Ovary (tissue), 3 donors: ENCODE measurements at regions not wholly inside any gene's neighbourhood (a gene's known extent, or its start where the extent isn't known, plus 50 kb on each side); places are given as distances from the start of the nearest gene placed in this dataset.

ENCODE experiments used
- CTCF ChIP-seq, 3 donors: fragments of 450-650 bp in 2 of 3; fragments of 200-600 bp in 1 of 3; IDR thresholded peaks; one replicate each; pipeline versions ENCODE4 v1.5.1 to v1.8.0; 2016 to 2022; ENCODE audit warnings: antibody characterized with exemption in 3 of 3, mild to moderate bottlenecking in 1 of 3
- EP300 ChIP-seq: sonication (generic); formaldehyde crosslinking; IDR thresholded peaks from one replicate; pipeline ENCODE4 v1.6.1; 2017; ENCODE audit warnings: antibody characterized with exemption
- POLR2A ChIP-seq: fragments of 450-650 bp; IDR thresholded peaks from one replicate; pipeline ENCODE4 v1.6.1; 2017; ENCODE audit warnings: antibody characterized with exemption, mild to moderate bottlenecking, moderate library complexity
- donor health status: DM: no; HTN: no; CAD: no.

DNA sequence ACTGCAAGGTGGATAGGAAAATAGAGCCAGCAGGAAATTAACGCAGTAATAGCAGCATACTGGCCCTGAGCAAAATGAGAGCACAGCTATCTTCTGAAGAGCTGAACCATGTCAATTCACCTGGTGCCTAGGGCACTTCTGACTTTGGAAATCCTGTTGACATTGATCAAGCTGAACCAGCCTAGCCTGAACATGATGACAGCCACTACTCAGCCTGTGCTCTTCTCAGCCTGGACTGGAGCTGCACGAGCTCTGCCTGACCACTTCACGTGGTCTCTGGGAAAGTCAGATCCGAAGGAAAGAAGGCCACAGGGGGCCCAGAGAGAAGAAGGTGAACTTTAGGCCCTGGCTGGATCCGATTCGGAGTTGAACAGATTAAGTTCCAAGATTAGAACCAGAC is 421.9 kb downstream of the LPIN1 start:
- TF ChIP-seq POLR2A (no peak), CTCF (IDR thresholded peaks at IDR 0.05) (no peak), EP300 (no peak)
